ENCODE measurements at regions not wholly inside any gene's neighbourhood (a gene's known extent, or its start where the extent isn't known, plus 50 kb on each side); places are given as distances from the start of the nearest gene placed in this dataset.

DNA sequence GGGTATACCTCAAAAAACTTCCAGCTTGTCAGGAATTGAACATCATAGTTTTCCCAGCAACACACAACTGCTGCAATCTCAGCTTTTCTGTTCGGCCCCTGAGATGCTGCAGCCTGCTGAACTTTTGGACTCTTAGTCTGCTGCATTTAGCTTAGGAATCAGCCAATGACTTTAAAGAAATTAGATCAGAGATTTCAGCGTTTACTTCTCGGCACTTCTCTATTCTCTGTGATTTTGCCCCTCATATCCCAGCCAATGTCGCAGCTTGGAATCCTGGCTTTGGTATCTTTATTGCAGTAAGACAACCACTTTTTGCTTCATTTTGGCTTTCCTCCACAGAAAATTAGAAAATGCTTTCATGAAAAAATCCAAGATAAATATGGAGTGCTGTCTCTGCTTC lies 86.3 kb upstream of the MCTP2 start:
- no peak overlapping the region for H3K4me3 ChIP-seq (replicated peaks; ENCODE audit: insufficient read depth, low read length)
- H3K27me3 ChIP-seq (ENCODE audit: insufficient read depth, poor library complexity, severe bottlenecking), result no peaks in the 10 kb centered on the region
- no peak for TF ChIP-seq POLR2AphosphoS5 (IDR thresholded peaks at IDR 0.05; ENCODE audit: low read depth)
- TF ChIP-seq, protein P1, sequence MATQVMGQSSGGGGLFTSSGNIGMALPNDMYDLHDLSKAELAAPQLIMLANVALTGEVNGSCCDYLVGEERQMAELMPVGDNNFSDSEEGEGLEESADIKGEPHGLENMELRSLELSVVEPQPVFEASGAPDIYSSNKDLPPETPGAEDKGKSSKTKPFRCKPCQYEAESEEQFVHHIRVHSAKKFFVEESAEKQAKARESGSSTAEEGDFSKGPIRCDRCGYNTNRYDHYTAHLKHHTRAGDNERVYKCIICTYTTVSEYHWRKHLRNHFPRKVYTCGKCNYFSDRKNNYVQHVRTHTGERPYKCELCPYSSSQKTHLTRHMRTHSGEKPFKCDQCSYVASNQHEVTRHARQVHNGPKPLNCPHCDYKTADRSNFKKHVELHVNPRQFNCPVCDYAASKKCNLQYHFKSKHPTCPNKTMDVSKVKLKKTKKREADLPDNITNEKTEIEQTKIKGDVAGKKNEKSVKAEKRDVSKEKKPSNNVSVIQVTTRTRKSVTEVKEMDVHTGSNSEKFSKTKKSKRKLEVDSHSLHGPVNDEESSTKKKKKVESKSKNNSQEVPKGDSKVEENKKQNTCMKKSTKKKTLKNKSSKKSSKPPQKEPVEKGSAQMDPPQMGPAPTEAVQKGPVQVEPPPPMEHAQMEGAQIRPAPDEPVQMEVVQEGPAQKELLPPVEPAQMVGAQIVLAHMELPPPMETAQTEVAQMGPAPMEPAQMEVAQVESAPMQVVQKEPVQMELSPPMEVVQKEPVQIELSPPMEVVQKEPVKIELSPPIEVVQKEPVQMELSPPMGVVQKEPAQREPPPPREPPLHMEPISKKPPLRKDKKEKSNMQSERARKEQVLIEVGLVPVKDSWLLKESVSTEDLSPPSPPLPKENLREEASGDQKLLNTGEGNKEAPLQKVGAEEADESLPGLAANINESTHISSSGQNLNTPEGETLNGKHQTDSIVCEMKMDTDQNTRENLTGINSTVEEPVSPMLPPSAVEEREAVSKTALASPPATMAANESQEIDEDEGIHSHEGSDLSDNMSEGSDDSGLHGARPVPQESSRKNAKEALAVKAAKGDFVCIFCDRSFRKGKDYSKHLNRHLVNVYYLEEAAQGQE (IDR thresholded peaks at IDR 0.05; ENCODE audit: insufficient replicate concordance, low read depth), result no peak
- no peak for TF ChIP-seq GABPA (IDR thresholded peaks at IDR 0.05; ENCODE audit: low read depth)
- no peak for TF ChIP-seq SPI1 (IDR thresholded peaks at IDR 0.05; ENCODE audit: borderline replicate concordance, low read depth)
- TF ChIP-seq, protein P2, sequence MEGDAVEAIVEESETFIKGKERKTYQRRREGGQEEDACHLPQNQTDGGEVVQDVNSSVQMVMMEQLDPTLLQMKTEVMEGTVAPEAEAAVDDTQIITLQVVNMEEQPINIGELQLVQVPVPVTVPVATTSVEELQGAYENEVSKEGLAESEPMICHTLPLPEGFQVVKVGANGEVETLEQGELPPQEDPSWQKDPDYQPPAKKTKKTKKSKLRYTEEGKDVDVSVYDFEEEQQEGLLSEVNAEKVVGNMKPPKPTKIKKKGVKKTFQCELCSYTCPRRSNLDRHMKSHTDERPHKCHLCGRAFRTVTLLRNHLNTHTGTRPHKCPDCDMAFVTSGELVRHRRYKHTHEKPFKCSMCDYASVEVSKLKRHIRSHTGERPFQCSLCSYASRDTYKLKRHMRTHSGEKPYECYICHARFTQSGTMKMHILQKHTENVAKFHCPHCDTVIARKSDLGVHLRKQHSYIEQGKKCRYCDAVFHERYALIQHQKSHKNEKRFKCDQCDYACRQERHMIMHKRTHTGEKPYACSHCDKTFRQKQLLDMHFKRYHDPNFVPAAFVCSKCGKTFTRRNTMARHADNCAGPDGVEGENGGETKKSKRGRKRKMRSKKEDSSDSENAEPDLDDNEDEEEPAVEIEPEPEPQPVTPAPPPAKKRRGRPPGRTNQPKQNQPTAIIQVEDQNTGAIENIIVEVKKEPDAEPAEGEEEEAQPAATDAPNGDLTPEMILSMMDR (IDR thresholded peaks at IDR 0.05; ENCODE audit: insufficient read depth, low read length), result no peak
- H3K27ac ChIP-seq (replicated peaks), result no peak overlapping the region
- DNase-seq (ENCODE audit: low read depth in 1 of 2, low spot score in 1 of 2), result no peak

DNA sequence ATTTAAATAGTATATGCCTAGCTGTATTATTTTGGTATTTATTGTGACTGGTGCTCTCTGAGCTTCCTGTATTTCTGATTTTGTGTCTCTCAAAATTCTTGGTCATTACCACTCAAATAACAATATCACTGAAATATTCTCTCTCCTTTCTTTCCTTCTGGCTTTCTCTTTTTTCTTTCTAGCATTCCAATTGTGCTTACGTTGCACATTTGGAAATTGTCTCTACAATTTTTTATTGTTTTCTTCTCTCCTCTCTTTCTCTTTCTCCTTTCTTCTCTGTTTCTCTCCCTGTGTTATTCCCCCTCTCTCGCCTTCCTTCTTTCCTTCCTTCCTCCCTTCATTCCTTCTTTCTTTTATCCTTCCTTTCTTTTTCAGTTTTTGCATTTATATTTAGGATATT lies 89.6 kb upstream of the MCTP2 start:
- DNase-seq (ENCODE audit: low read depth in 1 of 2, low spot score in 1 of 2), result no peak
- TF ChIP-seq SPI1 (IDR thresholded peaks at IDR 0.05; ENCODE audit: borderline replicate concordance, low read depth) (no peak), GABPA (IDR thresholded peaks at IDR 0.05; ENCODE audit: low read depth) (no peak), POLR2AphosphoS5 (IDR thresholded peaks at IDR 0.05; ENCODE audit: low read depth) (no peak)
- TF ChIP-seq, protein P2 (IDR thresholded peaks at IDR 0.05; ENCODE audit: insufficient read depth, low read length), result no peak
- TF ChIP-seq, protein P1 (IDR thresholded peaks at IDR 0.05; ENCODE audit: insufficient replicate concordance, low read depth), result no peak
- Histone ChIP-seq H3K27me3 (ENCODE audit: insufficient read depth, poor library complexity, severe bottlenecking) (peaks cover 12% of the 10 kb centered on the region), H3K4me3 (replicated peaks; ENCODE audit: insufficient read depth, low read length) (no peak overlapping the region), H3K27ac (replicated peaks) (no peak overlapping the region)

DNA sequence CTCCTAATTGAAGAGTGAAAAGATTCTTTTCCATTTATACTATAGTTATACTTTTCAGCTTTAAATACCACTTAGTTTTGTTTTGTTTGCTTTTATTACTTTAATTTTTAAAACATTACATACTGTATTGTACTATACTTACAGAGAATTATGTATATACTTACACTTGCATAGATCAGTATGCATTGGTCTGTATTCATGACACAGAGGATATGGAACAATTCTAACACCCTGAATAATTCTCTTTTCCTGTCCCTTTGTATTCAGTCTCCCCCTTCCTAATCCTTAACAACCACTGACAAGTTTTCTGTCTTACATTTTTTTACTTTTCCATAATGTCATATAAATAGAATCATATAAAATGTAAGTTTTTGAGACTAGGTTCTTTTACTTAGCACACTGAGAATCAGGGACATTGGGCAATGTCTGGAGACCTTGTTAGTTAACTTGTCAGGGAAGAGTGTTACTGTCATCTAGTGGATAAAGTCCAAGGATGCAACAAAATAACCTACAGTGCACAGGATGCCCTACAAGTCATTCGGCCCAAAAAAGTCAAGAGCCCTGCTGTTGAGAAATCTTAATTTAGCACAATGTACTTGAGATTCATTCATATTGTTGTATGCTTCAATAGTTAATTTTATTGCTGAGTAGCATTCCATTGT lies 95.7 kb upstream of the MCTP2 start:
- DNase-seq (ENCODE audit: low read depth in 1 of 2, low spot score in 1 of 2), result no peak
- peaks cover 24% of the 10 kb centered on the region for H3K27me3 ChIP-seq (ENCODE audit: insufficient read depth, poor library complexity, severe bottlenecking)
- no peak overlapping the region for H3K27ac ChIP-seq (replicated peaks)
- TF ChIP-seq, protein P2 (IDR thresholded peaks at IDR 0.05; ENCODE audit: insufficient read depth, low read length), result no peak
- TF ChIP-seq POLR2AphosphoS5 (IDR thresholded peaks at IDR 0.05; ENCODE audit: low read depth) (no peak), SPI1 (IDR thresholded peaks at IDR 0.05; ENCODE audit: borderline replicate concordance, low read depth) (no peak), GABPA (IDR thresholded peaks at IDR 0.05; ENCODE audit: low read depth) (no peak)
- TF ChIP-seq, protein P1 (IDR thresholded peaks at IDR 0.05; ENCODE audit: insufficient replicate concordance, low read depth), result no peak
- no peak overlapping the region for H3K4me3 ChIP-seq (replicated peaks; ENCODE audit: insufficient read depth, low read length)

All from HL-60 (cell line).